ENCODE measurements at regions not wholly inside any gene's neighbourhood (a gene's known extent, or its start where the extent isn't known, plus 50 kb on each side); places are given as distances from the start of the nearest gene placed in this dataset.
"Not testable (repeated sequence)": the region's sequence is repeated elsewhere in the genome, so short reads cannot be mapped to it uniquely, and the experiment has no call there.

GRCh38 chr3:5358911-5359310 is 171.4 kb downstream of the EDEM1 start:
- DNase-seq = no peak

DNA sequence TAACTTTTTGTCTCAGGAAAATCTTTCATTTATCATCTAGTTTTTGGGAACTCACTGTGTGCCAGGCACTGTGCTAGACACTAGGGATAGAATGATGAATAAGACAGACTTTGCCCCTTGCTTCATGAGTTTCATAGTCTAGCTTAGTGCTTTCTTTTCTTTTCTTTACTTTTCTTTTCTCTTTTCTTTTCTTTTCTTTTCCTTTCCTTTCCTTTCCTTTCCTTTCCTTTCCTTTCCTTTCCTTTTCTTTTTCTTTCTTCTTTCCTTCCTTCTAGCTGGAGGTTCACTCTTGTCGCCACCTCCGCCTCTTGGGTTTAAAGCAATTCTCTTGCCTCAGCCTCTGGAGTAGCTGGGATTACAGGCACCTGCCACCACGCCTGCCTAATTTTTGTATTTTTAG is 172.9 kb downstream of the EDEM1 start:
- no peak for DNase-seq

DNA sequence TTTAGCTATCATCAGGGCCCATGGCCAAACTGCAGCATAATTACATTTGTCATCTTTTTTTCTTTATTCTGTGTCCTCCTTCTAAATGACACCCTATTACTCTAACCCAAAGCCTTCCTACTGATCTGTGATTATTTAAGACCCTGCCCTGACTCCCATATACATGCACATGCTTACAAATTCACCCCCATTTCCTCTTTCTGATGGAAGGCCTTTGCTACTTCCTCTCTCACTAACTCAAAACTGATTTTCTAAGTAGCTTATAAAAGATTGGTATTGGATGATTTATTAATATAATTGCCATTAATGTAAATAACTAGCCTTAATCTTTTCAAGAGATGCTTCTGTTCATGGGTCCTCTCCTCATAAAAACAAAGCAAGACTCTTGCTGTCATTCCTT is 179.2 kb downstream of the EDEM1 start:
- DNase-seq = no peak

- not testable (repeated sequence) for DNase-seq
Measured at GRCh38 chr3:5371555-5371954, 184.0 kb downstream of the EDEM1 start.

DNA sequence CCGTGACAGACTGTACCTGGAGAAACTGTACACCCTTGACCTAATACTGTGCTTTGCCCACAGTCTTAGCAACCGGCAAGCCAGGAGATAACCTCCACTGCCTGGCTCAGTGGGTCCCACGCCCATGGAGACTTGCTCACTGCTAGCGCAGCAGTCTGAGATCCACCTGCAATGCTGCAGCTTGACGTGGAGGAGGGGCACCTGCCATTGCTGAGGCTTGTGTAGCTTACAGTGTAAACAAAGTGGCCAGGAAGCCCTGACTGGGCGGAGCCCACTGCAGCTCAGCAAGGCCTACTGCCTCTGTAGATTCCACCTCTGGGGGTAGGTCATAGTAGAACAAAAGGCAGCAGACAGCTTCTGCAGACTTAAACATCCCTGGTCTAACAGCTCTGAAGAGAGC is 189.3 kb downstream of the EDEM1 start:
- no peak for DNase-seq

- not testable (repeated sequence) for DNase-seq
Measured at GRCh38 chr3:5379266-5379665, 191.8 kb downstream of the EDEM1 start.

DNA sequence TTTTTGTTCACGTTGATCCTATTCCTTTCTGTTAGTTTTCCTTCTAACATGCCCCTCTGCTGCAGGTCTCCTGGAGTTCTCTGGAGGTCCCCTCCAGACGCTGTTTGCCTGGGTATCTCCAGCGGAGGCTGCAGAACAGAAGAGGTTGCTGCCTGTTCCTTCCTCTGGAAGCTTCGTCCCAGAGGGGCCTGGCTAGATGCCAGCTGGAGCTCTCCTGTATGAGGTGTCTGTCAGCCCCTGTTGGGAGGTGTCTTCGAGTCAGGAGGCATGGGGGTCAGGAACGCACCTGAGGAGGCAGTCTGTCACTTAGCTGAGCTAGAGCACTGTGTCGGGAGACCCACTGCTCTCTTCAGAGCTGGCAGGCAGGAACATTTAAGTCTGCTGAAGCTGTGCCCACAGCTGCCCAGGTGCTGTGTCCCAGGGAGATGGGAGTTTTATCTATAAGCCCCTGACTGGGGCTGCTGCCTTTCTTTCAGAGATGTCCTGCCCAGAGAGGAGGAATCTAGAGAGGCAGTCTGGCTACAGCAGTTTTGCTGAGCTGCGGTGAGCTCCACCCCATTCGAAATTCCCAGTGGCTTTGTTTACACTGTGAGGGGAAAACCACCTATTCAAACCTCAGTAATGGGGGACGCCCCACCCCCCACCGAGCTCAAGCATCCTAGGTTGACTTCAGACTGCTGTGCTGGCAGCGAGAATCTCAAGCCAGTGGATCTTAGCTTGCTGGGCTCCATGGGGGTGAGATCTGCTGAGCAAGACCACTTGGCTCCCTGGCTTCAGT is 196.2 kb downstream of the EDEM1 start:
- DNase-seq = not testable (repeated sequence)

DNA sequence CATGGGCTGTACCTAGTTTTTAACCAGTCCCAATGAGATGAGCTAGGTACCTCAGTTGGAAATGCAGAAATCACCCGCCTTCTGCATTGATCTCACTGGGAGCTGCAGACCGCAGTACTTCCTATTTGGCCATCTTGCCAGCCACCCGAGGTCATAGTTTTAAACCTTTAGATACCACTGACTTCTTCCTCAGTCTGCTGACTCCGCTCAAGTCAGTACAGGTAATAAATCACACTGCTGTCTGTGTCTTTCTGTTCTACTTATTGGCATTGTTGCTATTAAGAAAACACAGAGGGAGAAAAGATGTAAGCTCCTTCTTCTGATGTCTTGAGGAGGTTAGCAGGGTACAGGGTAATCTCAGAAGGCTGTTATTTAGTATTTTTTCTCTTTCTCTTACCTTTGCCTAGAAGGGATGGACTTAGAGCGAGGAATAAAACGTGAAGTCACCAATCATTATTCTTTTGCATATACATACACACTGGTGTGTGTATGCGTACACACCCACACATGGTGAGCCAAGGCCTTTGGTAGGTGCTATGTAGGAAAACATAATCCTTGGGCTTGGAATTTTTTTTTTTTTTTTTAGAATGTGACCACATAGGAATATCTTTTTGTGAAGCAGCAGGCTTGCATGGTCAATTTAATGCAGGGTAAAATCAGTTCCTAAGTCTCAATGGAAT is 197.2 kb downstream of the EDEM1 start:
- no peak for DNase-seq

GRCh38 chr3:5388091-5388490 is 200.6 kb downstream of the EDEM1 start:
- no peak for DNase-seq

DNA sequence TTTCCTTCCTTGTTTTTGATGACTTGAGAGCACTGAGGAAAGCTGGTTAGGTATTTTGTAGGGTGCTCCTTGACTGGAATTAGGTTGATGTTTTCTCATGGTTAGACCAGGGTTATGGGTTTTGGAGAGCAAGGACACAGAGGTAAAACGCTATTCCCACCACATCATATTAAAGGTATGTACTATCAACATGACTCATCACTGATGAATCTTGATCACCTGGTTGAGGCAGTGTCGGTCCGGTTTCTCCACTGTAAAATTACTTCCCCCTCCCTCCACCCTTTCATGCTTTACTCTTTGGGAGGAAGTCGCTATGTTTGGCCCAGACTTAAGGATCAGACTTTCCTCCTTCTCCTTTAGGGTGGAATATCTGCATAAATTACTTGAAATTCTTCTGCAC is 201.6 kb downstream of the EDEM1 start:
- DNase-seq = no peak

DNA sequence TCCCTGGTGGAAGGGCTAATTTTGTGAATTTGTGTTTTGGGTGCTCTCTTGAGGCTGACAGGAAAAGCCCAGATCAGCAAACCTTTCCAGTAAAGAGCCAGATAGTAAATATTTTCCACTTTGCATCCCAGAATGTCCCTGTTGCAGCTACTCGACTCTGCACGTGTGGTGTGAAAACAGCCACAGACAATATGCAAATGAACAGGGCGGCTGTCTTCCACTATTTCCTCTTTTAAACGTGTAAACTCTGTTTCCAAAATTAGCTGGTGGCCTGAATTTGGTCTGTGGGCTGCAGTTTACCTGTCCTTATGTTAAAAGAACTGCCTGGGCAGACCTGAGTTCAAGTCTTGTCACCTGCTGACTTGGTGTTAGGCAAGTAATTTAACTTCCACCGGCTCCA is 202.7 kb downstream of the EDEM1 start:
- DNase-seq = no peak

DNA sequence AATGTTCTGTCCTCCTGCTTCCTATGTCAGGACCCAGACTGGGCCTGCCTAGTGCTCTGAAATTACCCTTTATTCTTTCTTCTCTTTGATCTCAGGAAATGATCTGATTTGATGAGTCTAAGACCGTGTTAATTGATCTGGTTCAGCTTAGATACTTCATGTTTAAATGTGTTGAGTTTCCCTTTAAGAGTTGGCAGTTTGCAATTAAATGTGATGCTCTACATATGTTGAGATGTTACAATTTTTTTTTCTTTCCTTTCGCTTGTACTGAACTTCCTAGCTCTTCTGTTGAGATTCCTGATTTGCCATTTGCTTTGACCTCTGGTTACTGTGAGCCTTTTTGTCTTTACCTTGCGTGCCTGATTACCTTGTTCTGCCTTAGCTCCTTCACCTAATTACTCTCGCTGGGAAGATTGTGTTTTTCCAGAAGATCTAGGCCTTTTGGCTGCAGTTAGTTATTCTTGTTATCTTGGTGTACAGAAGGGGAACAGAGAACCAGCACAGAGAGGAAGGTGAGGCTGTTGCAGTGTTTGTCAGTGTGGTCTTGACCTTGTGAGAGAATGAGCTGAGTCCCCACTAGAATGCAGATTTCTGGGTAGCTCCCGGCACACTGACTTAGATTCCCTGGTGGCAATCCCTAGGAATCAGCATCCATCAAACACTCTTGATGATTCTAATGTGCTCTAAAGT is 203.6 kb downstream of the EDEM1 start:
- DNase-seq = no peak

- DNase-seq = no peak
Measured at GRCh38 chr3:5401002-5401401, 213.5 kb downstream of the EDEM1 start.

DNA sequence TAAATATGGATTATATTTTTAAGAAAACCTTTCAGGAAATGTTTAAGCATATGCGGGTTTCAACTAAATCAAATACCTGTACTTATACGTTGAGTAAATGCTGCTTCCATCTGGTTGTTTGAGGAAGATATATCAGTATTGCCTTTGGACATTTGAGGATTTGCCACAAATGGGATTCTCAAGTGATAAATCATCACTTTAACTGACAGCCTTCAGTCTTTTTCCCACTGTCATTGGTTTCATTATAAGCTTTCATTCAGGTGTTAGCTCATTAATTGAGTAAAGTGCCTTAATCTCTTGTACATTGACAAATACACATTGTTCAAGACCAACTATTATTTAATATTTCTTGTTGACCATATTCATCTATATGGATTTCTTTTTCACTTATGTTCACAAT is 217.2 kb downstream of the EDEM1 start:
- DNase-seq = no peak

DNA sequence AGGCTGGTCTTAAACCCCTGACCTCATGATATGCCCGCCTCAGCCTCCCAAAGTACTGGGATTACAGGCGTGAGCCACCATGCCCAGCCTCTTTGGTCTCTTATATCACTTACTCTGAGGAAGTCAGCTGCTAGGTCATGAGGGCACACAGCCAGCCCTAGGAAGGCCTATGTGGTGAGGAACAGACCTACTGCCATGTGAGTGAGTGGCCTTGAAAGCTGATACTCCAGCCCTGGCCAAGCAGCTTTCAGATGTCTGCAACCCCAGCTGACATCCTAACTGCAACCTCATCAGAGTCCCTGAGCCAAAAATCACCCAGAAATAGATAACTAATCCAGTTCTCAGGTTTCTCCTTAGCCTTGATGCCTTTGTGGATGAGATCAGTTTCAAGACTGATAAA is 224.3 kb downstream of the EDEM1 start:
- no peak for DNase-seq

- DNase-seq = no peak
Measured at GRCh38 chr3:5423076-5423475, 235.6 kb downstream of the EDEM1 start.

- no peak for DNase-seq
Measured at GRCh38 chr3:5423523-5423922, 236.0 kb downstream of the EDEM1 start.

DNA sequence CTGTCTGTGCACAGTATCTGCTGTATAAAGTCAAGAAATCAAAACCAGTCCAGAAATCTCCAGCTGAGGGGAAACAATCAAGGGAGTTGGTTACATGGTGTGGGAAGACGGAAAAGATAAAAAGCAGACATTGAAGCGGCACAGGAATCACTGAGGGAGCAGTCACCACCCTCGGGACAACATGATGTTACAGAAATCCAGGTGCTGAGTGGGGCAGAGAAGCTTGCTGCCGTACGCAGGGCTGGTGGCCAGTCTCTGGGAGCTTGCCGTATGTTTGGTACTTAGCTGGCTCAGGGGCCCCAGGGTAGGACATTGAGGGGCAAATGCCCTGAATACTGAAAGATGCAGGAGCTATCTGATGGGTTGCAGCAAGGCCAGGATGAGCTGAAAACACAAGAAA is 237.9 kb downstream of the EDEM1 start:
- no peak for DNase-seq

DNA sequence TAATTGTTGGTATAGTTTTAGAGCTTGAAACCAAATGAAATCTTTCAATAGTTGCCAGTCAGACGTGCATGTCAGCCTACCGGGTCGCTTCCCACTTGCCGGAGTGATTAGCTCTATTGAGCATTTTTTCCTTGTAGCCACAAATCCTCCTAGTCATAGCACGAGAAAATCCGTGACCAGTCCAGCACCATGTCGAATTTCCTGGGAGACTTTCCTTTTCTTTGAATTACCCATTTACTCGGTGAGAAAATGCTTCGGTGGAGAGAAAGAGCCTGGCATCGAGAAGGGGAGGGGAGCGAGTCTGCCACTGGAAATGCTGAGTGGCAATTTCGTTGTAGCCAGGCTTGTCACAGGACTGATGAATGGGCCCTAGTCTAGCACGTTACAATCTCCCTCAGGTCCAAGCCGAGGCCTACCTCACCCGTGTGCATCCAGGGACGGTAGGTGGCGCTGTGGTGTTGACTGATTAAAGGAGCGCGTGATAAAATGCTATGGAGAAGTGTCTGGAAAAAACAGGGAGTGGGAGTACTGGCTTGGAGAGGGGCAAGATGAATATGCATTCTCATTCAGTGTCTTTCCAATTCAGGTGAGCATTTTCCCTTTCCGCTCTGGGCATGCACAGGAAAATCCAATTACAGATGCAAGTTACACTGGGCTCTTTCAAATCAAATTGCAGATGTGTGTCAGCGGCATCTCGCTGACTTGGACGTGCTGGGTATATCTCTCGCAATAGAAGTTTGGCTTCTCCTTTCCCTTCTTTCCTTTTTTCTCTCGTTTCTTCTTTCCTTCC is 238.8 kb downstream of the EDEM1 start:
- peak; percentile 17 for DNase-seq

GRCh38 chr3:5427021-5427420 is 239.5 kb downstream of the EDEM1 start:
- DNase-seq = no peak

DNA sequence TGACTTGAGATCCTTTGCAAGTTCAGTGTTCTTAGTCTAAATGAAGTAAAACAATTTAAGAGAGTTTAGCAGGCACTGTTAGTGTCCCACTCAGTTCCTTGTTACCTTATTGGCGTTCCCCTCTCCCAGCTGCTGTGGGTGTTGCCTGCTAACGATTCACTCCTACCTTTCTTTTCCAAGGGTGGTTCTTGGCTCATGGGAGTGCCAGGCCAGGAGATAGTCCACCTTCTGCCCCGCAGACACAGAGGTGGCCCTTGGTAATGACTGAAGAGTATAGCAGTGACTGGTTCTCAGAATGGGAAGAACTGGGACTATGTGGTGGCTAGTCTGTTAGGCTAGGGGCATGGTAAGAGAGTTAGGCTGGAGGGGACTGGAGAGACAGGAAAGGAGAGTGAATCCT is 240.4 kb downstream of the EDEM1 start:
- no peak for DNase-seq

DNA sequence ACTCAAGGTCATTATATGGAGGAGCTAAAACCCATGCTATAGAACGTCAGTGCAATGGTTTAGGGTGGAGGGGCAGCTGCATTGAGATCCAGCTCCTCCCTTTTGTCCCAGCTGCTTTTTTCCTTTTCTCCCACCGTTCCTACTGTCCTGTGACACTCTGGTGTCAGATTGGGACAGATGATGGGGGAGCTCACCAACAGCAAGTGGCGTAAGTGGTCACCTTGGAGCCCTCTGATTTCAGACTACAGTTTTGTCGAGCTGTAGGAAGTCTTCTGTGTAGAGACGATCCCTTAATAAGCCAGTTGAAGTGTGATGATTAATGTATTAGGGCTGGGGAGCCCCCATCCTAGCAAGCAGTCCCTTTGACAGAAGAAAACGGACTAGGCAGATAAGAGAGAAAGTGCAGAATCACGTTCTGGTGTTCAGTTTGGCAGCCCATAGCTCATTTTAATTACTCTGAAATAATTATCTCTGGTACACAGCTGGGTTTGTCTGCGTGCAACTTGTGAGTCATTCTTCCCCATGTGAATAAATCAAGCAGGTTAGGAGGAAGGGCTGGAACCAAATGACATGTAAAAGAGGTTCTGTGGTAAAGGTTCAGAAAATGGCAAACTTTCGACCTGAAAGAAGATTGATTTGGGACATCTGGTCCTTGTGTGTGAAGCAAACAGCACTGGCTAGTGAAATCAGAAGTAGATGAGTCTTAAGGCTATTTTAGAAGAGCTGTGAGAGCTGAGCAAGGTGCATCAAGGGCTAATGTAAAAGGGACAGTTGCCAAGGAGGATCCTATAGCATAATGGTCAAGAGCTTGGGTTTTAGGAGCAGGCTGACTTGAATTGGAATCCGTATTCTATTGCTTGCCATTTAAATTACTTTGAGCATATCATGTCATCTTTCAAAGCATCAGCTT is 241.4 kb downstream of the EDEM1 start:
- DNase-seq = no peak
